ENCODE measurements at regions not wholly inside any gene's neighbourhood (a gene's known extent, or its start where the extent isn't known, plus 50 kb on each side); places are given as distances from the start of the nearest gene placed in this dataset.

DNA sequence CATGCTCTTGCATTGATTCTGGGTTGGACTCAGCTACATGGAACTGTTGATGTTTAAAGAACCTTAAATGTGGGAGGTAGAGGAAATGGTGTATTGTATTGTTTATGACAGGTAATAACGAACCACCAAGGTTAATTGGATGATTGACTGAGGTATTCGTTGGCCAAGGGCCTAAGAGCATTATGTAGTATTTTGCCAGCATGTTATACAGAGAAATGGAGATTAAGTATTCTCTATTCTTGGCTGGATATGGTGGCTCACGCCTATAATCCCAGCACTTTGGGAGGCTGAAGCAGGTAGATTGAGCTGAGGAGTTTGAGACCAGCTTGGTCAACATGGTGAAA is 59.0 kb upstream of the CDK20 start:
- no peak for DNase-seq

DNA sequence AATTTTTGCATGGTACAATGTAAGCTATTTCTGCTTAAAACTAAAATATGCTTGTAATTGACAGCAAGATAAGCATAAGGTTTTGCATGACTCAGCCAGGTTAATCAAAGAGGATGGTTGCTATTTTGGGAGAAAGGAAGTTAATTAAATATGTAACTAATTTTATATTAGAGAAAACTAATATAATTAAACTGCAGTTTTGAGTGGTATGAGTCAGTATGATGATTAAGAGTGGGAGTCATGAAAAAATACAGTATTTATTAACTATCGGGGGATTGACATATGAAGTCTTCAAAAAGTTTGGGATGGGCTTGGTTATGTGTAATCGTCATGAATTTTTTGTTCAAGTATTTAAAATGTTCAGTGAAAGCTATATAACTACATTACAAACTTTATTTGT is 54.0 kb upstream of the CDK20 start:
- DNase-seq = no peak

DNA sequence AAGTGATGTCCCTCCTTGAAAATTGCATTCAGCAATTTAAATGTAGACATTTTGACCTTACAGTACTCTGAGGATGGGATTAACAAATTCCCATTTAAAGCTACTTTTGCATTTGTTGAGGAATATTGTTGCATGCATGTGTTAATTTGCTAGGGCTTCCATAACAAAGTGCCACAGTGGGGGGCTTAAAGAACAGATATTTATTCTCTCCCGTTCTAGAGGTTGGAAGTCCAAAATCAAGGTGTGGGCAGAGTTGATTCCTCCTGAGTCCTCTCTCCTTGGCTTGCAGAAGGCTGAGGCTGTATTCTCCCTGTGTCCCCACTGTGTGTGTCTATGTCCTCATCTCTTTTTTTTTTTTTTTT is 51.8 kb upstream of the CDK20 start:
- no peak for DNase-seq

DNA sequence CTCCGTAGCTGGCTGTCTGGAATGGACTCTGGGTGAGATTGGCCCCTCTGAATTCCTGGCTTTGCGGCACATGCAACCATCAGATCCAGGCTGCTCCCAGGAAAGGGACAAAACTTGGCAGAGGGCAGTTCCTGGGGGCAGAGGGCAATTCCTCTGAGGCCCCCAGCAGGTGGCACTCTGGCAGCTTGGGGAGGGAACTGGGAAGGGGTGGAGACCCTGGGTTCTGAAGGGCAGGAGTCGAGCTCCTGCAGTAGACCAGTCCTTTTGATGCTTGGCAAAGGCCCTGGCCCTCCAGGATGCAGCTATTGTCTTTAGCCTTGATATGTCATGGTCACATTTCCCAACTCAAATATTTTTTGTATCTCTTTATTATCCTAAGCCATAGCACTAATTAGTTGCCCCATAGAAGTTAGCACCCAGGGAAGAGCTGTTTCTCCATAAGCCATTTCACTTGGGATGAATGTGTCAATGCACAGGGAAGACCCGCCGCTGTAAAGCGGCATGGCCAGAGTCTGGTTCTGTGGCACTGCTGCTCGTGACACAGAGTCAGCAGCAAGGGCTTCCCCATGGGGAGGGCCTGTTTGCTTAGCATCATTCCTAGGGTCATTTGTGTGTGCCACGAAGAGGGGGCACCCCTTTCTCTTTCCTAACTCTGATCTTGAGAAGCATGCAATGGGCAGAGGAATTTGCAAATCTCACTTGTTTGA is 51.2 kb upstream of the CDK20 start:
- DNase-seq = no peak

DNA sequence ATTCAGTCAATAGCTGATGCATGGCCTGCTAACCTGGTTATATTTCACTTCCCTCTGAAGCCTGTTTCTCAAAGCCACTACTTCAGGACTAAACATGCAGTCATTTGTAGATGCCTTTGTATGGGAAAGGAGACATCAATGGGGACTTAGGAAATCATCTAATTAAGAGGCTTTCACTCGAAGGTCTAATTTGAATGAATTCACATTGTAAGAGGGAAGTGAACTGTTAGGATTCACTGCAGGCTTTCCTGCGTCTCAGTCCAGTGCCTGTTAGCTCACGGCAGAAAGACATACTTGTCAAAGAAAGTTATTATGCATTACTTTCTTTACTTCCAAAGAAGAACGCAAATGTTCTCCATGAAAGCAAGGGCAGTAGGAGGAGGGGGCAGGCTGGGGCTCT is 50.6 kb upstream of the CDK20 start:
- no peak for DNase-seq
